GM18505 (cell line): ENCODE measurements at regions not wholly inside any gene's neighbourhood (a gene's known extent, or its start where the extent isn't known, plus 50 kb on each side); places are given as distances from the start of the nearest gene placed in this dataset.
"Not testable (repeated sequence)": the region's sequence is repeated elsewhere in the genome, so short reads cannot be mapped to it uniquely, and the experiment has no call there.

ENCODE experiments used
- ATAC-seq: cut with Tn5 transposase; IDR thresholded peaks from one replicate; pipeline ENCODE4 v1.9.1; 2021; ENCODE audit not compliant: unreplicated experiment
- POLR2A ChIP-seq: IDR thresholded peaks from 4 replicates; pipeline ENCODE4 v1.6.1; 2011; ENCODE audit warnings: borderline replicate concordance; ENCODE audit not compliant: insufficient read depth, insufficient read length; ENCODE audit errors: extremely low read depth

DNA sequence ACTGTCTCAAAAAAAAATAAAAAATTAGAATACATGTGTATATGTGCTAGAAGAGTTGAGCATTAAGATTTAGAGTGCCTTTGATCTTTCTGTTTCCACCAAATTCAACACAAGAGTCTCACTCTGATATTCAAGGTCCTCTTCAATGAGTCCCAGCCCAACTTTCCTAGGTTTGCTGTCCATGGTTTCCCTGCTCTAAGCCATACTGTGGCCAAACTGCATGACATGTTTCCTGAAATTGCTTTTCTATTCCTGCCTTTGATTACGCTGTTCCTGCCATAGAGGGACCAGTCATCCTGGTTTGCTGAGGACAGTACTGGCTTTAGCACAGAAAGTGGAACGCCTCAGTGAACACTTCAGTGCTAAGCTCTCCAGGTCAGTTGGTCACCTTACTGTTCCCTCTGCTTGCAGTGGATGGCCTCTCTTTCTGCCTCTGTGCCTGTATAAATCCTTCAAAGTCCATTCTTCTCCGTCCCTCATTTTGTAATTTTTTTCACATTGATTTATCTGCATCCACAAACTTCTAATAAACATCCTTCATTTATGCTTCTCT, 305.9 kb upstream of the PROX1 start:
- TF ChIP-seq POLR2A, result no peak
- no peak for ATAC-seq

- TF ChIP-seq POLR2A, result no peak
- no peak for ATAC-seq
Observed at GRCh38 chr1:213683529-213683928, 304.2 kb upstream of the PROX1 start.

GRCh38 chr1:213684454-213684853, 303.3 kb upstream of the PROX1 start:
- no peak for ATAC-seq
- TF ChIP-seq POLR2A, result no peak

DNA sequence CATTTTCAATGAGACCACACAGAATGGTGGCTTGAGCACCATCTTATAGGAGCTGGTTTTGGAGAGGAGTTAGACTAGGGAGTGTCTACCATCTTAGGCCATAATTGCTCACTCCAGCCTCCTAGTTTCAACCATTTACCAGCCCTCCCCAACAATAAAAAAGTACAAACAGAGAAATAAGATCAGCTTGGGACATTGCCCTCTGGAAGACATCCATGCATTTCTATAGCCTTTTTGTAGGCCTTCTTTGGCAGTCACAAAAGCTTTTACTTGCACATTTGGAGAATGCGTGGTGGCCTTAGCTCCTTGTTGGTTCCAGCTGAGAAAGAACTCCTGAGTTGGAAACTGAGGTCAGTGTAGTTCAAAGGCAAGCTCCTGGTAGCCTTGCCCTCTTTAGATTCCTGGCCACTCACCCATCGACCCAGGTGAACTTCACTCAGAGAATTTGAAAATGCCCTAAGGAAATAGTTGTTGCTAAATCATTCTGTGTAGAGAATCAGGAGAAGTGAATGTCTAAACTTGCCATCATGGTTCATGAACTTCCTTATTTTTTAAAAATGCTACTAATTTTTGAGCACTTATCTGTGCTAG, 301.7 kb upstream of the PROX1 start:
- no peak for ATAC-seq

DNA sequence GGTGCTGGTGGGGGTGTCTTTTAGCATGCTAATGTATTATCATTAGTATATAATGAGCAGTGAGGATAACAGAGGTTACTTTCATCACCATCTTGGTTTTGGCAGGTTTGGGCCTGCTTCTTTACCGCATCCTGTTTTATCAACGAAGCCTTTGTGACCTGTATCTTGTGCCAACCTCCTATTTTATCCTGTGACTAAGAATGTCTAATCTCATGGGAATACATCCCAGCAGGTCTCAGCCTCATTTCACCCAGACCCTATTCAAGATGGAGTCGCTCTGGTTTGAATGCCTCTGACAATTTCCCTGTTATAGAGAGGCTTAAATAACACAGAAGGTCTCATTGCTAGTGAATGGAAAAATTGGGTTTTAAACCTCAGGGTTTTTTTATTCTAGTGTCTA, 300.8 kb upstream of the PROX1 start:
- ATAC-seq, result no peak
- no peak for TF ChIP-seq POLR2A

More for the DNA sequence above, 301.7 kb upstream of the PROX1 start:
- TF ChIP-seq POLR2A, result no peak

DNA sequence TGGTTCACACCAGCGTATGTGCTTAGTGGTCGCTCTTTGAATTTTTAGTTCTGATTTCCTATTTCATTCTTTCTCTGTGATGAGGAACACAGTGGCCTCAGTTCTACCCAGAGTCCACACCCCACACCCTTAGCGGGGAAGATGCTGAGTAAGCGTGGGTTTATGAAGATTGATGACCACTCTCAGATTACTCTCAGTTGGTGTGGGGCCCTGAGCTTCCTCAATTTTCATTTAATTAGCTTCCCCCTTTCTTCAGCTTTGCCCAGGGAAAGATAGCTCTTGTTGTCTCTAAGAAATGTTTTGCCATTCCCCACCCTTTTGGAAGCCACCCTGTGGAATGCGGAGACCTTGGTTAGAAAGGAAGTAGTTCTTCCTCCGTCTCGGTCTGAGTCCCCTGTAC, 299.9 kb upstream of the PROX1 start:
- no peak for TF ChIP-seq POLR2A
- ATAC-seq, result no peak

DNA sequence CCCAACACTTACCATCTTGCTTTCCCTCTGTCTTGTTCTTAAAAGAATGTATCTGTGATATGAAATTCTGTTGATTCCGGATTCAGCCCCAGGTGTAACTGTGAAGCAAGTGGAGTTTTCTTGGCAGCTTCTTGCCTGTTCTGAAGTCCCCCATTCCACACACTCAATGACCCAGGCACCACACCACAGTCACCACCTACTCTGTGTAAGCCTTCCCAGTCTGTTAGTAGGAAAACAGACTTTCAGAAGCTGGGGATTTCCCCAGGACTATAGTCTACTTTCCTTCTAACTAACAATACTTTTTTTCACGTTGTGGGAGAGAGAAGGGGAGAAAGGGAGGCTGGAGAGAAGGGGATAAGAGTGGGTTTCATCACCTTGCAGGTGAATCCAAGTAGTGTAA, 299.1 kb upstream of the PROX1 start:
- no peak for ATAC-seq
- no peak for TF ChIP-seq POLR2A

GRCh38 chr1:213689260-213689659, 298.5 kb upstream of the PROX1 start:
- TF ChIP-seq POLR2A, result no peak
- ATAC-seq, result no peak

GRCh38 chr1:213690341-213690917, 297.3 kb upstream of the PROX1 start:
- ATAC-seq, result no peak
- TF ChIP-seq POLR2A, result no peak

GRCh38 chr1:213692321-213692720, 295.5 kb upstream of the PROX1 start:
- no peak for TF ChIP-seq POLR2A
- no peak for ATAC-seq

DNA sequence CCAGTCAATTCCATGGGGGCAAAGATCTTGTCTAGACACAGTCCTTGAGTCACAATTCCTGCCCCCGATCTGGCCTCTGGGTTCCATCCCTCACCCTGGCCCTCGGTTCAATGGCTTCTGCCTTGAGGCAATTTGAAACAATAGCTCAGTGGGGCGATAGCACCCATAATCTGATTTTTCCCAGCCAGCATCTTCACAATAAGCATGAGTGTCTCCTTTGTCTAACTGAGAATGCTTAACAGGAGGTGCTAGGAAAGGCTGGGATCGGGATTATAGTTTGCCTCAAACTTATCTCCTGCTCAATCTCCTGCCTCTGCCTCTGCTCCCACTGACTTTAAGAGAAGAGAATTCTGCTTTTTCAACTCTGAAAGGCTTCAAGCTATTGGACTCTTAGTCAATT, 293.9 kb upstream of the PROX1 start:
- no peak for ATAC-seq

GRCh38 chr1:213697192-213697802, 290.5 kb upstream of the PROX1 start:
- TF ChIP-seq POLR2A, result no peak

More for the DNA sequence above, 293.9 kb upstream of the PROX1 start:
- no peak for TF ChIP-seq POLR2A

DNA sequence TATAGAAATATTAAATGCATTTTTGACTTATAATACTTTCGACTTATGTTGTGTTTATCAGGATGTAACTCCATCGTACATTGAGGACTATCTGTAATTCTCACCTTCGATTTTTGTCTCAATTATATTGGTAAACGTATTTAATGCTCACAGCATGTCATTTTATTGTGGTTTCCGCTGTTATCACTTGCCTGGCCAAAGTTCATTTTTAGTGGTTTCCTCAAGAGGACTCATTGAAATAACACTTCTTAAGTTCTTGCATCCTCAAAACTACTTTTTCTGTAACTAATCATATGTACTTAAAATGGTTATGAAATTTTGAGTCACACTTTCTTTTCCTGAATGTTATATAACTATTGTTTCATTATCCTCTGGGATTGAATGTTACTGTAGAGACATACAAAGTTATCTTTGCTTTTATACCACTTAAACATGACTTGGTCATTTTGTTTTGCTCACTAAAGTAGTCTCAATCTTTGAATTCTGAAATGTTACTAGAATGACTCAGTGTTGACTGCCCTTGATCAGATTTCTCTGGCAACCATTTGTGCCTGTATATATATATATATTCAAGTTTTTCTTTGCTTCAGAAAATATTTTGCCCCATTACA, 289.6 kb upstream of the PROX1 start:
- no peak for TF ChIP-seq POLR2A

More at GRCh38 chr1:213697192-213697802, 290.5 kb upstream of the PROX1 start:
- ATAC-seq, result no peak

DNA sequence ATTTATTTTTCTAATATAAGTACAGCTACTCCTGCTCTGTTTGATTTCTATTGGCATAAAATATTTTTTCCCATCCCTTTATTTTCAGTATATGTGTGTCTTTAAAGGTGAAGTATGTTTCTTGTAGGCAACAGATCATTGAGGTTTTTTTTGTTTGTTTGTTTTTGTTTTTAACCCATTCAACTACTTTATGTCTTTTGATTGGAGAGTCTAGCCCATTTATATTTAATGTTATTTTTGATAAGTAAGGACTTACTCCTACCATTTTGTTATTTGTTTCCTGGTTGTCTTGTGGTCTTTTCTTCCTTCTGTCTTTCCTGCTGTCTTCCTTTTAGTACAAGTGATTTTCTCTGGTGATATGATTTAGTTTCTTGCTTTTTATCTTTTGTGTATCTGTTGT, 285.1 kb upstream of the PROX1 start:
- ATAC-seq, result no peak
- no peak for TF ChIP-seq POLR2A

More for the DNA sequence above, 289.6 kb upstream of the PROX1 start:
- no peak for ATAC-seq

DNA sequence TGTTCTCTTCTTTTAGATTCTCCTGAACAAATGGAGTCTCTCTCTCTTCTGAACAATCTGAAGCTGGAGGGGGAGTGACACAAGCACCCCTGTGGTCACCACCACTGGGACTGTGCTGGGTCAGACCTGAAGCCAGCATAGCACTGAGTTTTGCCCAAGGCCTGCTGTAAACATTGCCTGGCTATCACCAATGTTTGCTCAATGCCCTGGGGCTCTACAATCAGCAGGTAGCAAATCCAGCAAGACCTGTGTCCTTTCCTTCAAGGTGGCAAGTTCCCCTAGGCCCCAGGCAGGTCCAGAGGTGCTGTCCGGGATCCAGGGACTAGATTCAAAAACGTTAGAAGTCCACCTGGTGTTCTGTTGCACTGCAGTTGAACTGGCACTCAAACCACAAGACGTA, 282.8 kb upstream of the PROX1 start:
- no peak for TF ChIP-seq POLR2A
- ATAC-seq, result no peak

GRCh38 chr1:213711833-213712490, 275.8 kb upstream of the PROX1 start:
- ATAC-seq, result not testable (repeated sequence)
